HepG2 (cell line): ENCODE measurements at regions not wholly inside any gene's neighbourhood (a gene's known extent, or its start where the extent isn't known, plus 50 kb on each side); places are given as distances from the start of the nearest gene placed in this dataset.

ENCODE experiments used
- ATAC-seq: fragments of 200-7000 bp; cut with Tn5 transposase; 3 replicates; pipeline ENCODE4 v1.9.1; 2020; ENCODE audit warnings: mild to moderate bottlenecking, moderate library complexity
- BruUV-seq: library from RNA; stranded (reverse); fragments of 400-500 nt; replicated peaks from 2 replicates; lab custom pipeline; 2021; lab: Mats Ljungman, UMichigan
- CTCF ChIA-PET: fragments of 300-600 bp; formaldehyde crosslinking; extraction: SDS; loops from one replicate; lab custom pipeline; 2021; ENCODE audit warnings: low total read pairs, inconsistent platforms, low intra/inter-chr PET ratio; lab: Yijun Ruan, JAX
- POLR2A ChIA-PET: fragments of 350-600 bp; sonication (Branson Sonifier 250); formaldehyde crosslinking; loops from one replicate; lab custom pipeline; 2020; ENCODE audit warnings: antibody characterized with exemption, inconsistent platforms; lab: Yijun Ruan, JAX
- DNase-seq: peaks from one replicate; pipeline ENCODE4 v3.0.0-alpha.2; 2015; ENCODE audit warnings: low spot score
- FAIRE-seq: peaks from 3 replicates; lab custom pipeline; 2011; peaks lifted over from hg19 to GRCh38; lab: Jason Lieb, UNC
- H2AFZ ChIP-seq: one replicate; pipeline ENCODE4 v1.6.1; 2011; ENCODE audit warnings: low read length, inconsistent platforms
- H3K27ac ChIP-seq: fragments of 300-600 bp; 3 replicates; pipeline ENCODE4 v1.8.0; 2011; ENCODE audit warnings: mixed run types, mild to moderate bottlenecking, mixed read lengths, low read length, inconsistent platforms; ENCODE audit not compliant: insufficient read depth; ENCODE audit errors: extremely low read length
- H3K27me3 ChIP-seq, 2 experiments: fragments of 200-600 bp in 1 of 2; 2 replicates in 1 of 2; 3 replicates in 1 of 2; pipeline versions ENCODE4 v1.6.0 to v1.8.0; 2011; ENCODE audit warnings: low read length in 2 of 2, mild to moderate bottlenecking in 2 of 2, moderate library complexity in 2 of 2, inconsistent platforms in 1 of 2; ENCODE audit not compliant: insufficient read depth in 2 of 2, control insufficient read depth in 1 of 2
- H3K36me3 ChIP-seq, 2 experiments: fragments of 200-600 bp in 1 of 2; replicated peaks in 1 of 2; 2 replicates in 1 of 2; 3 replicates in 1 of 2; pipeline versions ENCODE4 v1.5.1 to v1.8.0; 2011; ENCODE audit warnings: low read length in 2 of 2, inconsistent platforms in 1 of 2; ENCODE audit not compliant: insufficient read depth in 2 of 2, control insufficient read depth in 1 of 2
- H3K4me1 ChIP-seq: 2 replicates; pipeline ENCODE4 v1.5.1; 2012; ENCODE audit warnings: low read length, inconsistent platforms; ENCODE audit not compliant: insufficient read depth
- H3K4me2 ChIP-seq: 2 replicates; pipeline ENCODE4 v1.6.0; 2011; ENCODE audit warnings: low read depth, low read length, inconsistent platforms
- H3K4me3 ChIP-seq, 3 experiments: fragments of 200-600 bp in 1 of 3; sonication (generic), shearing (Covaris generic) in 1 of 3; replicated peaks in 1 of 3; 2 replicates each; pipeline ENCODE4 v1.5.1; 2011 to 2016; ENCODE audit warnings: low read length in 3 of 3, inconsistent platforms in 2 of 3, low read depth in 2 of 3, mild to moderate bottlenecking in 2 of 3, control low read depth in 1 of 3, mixed read lengths in 1 of 3; ENCODE audit not compliant: insufficient read depth in 1 of 3
- H3K79me2 ChIP-seq: one replicate; pipeline ENCODE4 v1.6.1; 2011; ENCODE audit warnings: low read length, inconsistent platforms; ENCODE audit not compliant: insufficient read depth
- H3K9ac ChIP-seq: 2 replicates; pipeline ENCODE4 v1.6.0; 2011; ENCODE audit warnings: mild to moderate bottlenecking, low read depth, low read length, inconsistent platforms; ENCODE audit not compliant: insufficient read depth
- H3K9me3 ChIP-seq: 2 replicates; pipeline ENCODE4 v1.5.1; 2012; ENCODE audit warnings: mild to moderate bottlenecking, low read length
- H4K20me1 ChIP-seq: 2 replicates; pipeline ENCODE4 v1.6.0; 2011; ENCODE audit warnings: inconsistent platforms, mild to moderate bottlenecking, low read length, moderate library complexity; ENCODE audit not compliant: insufficient read depth
- CHD2 ChIP-seq: IDR thresholded peaks from 2 replicates; pipeline ENCODE4 v1.6.1; 2011; ENCODE audit warnings: low read depth, low read length, improper control_type of control experiment
- HES4 ChIP-seq: sonication (generic); formaldehyde crosslinking; IDR thresholded peaks from 2 replicates; pipeline ENCODE4 v1.9.0; 2021; ENCODE audit warnings: mild to moderate bottlenecking, missing genetic modification reagents, borderline replicate concordance
- HMG20B ChIP-seq: conservative IDR thresholded peaks from 2 replicates; pipeline ENCODE4 v1.6.1; 2016; ENCODE audit warnings: missing genetic modification reagents, missing compliant biosample characterization
- HMGA1 ChIP-seq: sonication (generic); formaldehyde crosslinking; conservative IDR thresholded peaks from 2 replicates; pipeline ENCODE4 v1.4.0; 2020; ENCODE audit warnings: missing genetic modification reagents
- KLF6 ChIP-seq: IDR thresholded peaks from 2 replicates; pipeline ENCODE4 v1.8.0; 2016; ENCODE audit warnings: missing biosample characterization, missing genetic modification reagents
- NCOA1 ChIP-seq: sonication (generic); formaldehyde crosslinking; IDR thresholded peaks from 2 replicates; pipeline ENCODE4 v1.9.0; 2021; ENCODE audit warnings: missing genetic modification reagents
- NFRKB ChIP-seq: fragments of 450-650 bp; IDR thresholded peaks from 2 replicates; pipeline ENCODE4 v1.6.1; 2017
- NFYB ChIP-seq: sonication (generic); formaldehyde crosslinking; IDR thresholded peaks from 2 replicates; pipeline ENCODE4 v1.4.0; 2020; ENCODE audit warnings: missing genetic modification reagents
- RBFOX2 ChIP-seq: fragments of 200-400 bp; formaldehyde crosslinking; IDR thresholded peaks from 2 replicates; pipeline ENCODE4 v1.6.1; 2017; ENCODE audit warnings: low read depth, mild to moderate bottlenecking, low read length
- RBM39 ChIP-seq: fragments of 200-400 bp; formaldehyde crosslinking; IDR thresholded peaks from one replicate; pipeline ENCODE4 v1.6.1; 2018; ENCODE audit warnings: antibody characterized with exemption, mild to moderate bottlenecking, low read depth, low read length; ENCODE audit not compliant: poor library complexity, severe bottlenecking
- ZFYVE20 ChIP-seq: sonication (generic); formaldehyde crosslinking; IDR thresholded peaks from 2 replicates; pipeline ENCODE4 v1.8.0; 2023; ENCODE audit warnings: low read depth, mild to moderate bottlenecking, moderate library complexity, missing genetic modification reagents, borderline replicate concordance
- ZNF17 ChIP-seq: sonication (generic); formaldehyde crosslinking; IDR thresholded peaks from 2 replicates; pipeline ENCODE4 v1.5.0; 2020; ENCODE audit warnings: mild to moderate bottlenecking, missing genetic modification reagents
- ZNF446 ChIP-seq: sonication (generic); formaldehyde crosslinking; IDR thresholded peaks from 2 replicates; pipeline ENCODE4 v1.5.0; 2020; ENCODE audit warnings: mild to moderate bottlenecking, missing genetic modification reagents
- in situ Hi-C: cut with HindIII; loops from 2 replicates; pipeline ENCODE4 v1.10.0; 2017; ENCODE audit warnings: low pct_unique_long_range_greater_than_20kb; ENCODE audit not compliant: extremely low pct_ligation_motif_present
- intact Hi-C: fragments of 100-400 bp; cut with micrococcal nuclease; formaldehyde crosslinking; loops from one replicate; pipeline ENCODE4 v1.10.0; 2022; ENCODE audit not compliant: unreplicated experiment
- TF ChIP-seq, protein P1 (sequence below): IDR thresholded peaks from 2 replicates; pipeline ENCODE4 v1.6.1; 2016; ENCODE audit warnings: low read depth
- TF ChIP-seq, protein P2 (sequence below): sonication (generic); formaldehyde crosslinking; IDR thresholded peaks from 2 replicates; pipeline ENCODE4 v1.4.0; 2020; ENCODE audit warnings: missing genetic modification reagents, borderline replicate concordance
- TF ChIP-seq, protein P3 (sequence below): sonication (generic); formaldehyde crosslinking; IDR thresholded peaks from 2 replicates; pipeline ENCODE4 v1.9.0; 2022; ENCODE audit warnings: low read depth, missing genetic modification reagents

DNA sequence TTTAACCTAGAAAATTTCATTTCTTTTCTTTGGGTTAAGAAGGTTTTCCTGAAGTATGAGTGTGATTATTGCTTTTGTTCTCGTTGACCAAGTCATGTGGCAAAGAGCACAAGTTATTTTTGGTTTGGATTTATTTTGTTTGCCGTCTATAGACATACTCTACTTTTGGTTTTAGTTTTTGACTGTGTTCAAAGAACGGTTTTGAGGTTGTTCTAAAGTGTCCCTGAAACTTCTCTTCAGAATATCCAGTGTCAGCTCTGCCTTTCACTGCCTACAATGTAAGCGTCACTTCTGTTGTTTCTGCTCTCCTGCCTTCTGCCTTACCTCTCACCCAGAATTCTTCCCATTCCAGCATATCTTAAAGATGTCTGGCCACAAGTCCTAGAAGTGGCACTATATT, 812.2 kb downstream of the C4orf33 start (continued):
- TF ChIP-seq, protein P1, sequence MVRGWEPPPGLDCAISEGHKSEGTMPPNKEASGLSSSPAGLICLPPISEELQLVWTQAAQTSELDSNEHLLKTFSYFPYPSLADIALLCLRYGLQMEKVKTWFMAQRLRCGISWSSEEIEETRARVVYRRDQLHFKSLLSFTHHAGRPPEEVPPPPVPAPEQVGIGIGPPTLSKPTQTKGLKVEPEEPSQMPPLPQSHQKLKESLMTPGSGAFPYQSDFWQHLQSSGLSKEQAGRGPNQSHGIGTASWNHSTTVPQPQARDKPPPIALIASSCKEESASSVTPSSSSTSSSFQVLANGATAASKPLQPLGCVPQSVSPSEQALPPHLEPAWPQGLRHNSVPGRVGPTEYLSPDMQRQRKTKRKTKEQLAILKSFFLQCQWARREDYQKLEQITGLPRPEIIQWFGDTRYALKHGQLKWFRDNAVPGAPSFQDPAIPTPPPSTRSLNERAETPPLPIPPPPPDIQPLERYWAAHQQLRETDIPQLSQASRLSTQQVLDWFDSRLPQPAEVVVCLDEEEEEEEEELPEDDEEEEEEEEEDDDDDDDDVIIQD (CRISPR knock-in tag), result no peak

DNA sequence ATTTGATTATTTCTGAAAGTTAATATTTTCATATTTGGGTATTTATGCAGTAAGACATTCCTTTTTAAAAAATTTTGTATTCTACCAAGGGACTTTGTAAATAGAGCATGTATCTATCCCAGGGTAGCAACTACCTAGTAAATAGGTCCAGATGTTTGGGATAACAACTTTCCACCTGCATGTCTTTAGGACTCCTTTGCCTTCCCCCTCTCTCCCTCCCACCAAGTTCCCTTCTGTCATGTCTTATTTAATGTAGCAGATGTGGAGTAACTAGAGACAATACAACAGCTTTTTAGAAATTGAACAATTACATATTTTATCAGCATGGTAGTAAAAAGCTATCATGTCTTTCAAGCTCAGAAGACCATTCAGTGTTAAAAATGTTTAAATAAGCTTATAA, 821.0 kb downstream of the C4orf33 start:
- H3K9ac ChIP-seq, result no peak overlapping the region
- H3K27me3 ChIP-seq, result no peaks in the 10 kb centered on the region
- no peak overlapping the region for H3K27ac ChIP-seq
- H2AFZ ChIP-seq, result no peak overlapping the region
- TF ChIP-seq CHD2 (no peak), RBFOX2 (no peak), ZNF446 (CRISPR knock-in tag) (no peak), HMG20B (CRISPR knock-in tag) (no peak), HMGA1 (CRISPR knock-in tag) (no peak), ZFYVE20 (no peak), NFYB (no peak), RBM39 (no peak), KLF6 (CRISPR knock-in tag) (no peak), NCOA1 (CRISPR knock-in tag) (no peak), NFRKB (no peak), HES4 (CRISPR knock-in tag) (no peak), ZNF17 (CRISPR knock-in tag) (no peak)
- TF ChIP-seq, protein P2, sequence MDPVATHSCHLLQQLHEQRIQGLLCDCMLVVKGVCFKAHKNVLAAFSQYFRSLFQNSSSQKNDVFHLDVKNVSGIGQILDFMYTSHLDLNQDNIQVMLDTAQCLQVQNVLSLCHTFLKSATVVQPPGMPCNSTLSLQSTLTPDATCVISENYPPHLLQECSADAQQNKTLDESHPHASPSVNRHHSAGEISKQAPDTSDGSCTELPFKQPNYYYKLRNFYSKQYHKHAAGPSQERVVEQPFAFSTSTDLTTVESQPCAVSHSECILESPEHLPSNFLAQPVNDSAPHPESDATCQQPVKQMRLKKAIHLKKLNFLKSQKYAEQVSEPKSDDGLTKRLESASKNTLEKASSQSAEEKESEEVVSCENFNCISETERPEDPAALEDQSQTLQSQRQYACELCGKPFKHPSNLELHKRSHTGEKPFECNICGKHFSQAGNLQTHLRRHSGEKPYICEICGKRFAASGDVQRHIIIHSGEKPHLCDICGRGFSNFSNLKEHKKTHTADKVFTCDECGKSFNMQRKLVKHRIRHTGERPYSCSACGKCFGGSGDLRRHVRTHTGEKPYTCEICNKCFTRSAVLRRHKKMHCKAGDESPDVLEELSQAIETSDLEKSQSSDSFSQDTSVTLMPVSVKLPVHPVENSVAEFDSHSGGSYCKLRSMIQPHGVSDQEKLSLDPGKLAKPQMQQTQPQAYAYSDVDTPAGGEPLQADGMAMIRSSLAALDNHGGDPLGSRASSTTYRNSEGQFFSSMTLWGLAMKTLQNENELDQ (CRISPR knock-in tag), result no peak
- TF ChIP-seq, protein P3, sequence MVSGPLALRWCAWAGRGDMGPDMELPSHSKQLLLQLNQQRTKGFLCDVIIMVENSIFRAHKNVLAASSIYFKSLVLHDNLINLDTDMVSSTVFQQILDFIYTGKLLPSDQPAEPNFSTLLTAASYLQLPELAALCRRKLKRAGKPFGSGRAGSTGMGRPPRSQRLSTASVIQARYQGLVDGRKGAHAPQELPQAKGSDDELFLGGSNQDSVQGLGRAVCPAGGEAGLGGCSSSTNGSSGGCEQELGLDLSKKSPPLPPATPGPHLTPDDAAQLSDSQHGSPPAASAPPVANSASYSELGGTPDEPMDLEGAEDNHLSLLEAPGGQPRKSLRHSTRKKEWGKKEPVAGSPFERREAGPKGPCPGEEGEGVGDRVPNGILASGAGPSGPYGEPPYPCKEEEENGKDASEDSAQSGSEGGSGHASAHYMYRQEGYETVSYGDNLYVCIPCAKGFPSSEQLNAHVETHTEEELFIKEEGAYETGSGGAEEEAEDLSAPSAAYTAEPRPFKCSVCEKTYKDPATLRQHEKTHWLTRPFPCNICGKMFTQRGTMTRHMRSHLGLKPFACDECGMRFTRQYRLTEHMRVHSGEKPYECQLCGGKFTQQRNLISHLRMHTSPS, result no peak
- ChIA-PET CTCF (no interaction called here), POLR2A (no interaction called here)
- FAIRE-seq, result no peak
- H3K4me2 ChIP-seq, result no peak overlapping the region
- H3K79me2 ChIP-seq, result no peaks in the 10 kb centered on the region
- in situ Hi-C loops (no loop called here), intact Hi-C loops (no loop called here)
- DNase-seq, result no peak
- no peak overlapping the region for H3K4me3 ChIP-seq
- no peaks in the 10 kb centered on the region for H3K36me3 ChIP-seq
- no peaks in the 10 kb centered on the region for H3K4me1 ChIP-seq
- H4K20me1 ChIP-seq, result no peaks in the 10 kb centered on the region
- no TSS peak for BruUV-seq
- ATAC-seq, result no peak
- H3K9me3 ChIP-seq, result no peaks in the 10 kb centered on the region
